Tibial artery (tissue), 4 donors: ENCODE measurements at regions not wholly inside any gene's neighbourhood (a gene's known extent, or its start where the extent isn't known, plus 50 kb on each side); places are given as distances from the start of the nearest gene placed in this dataset.

ENCODE experiments used
- DNase-seq, 2 donors: peaks; one replicate each; pipeline ENCODE4 v3.0.0-alpha.2; 2019
- H3K27ac ChIP-seq, 2 donors: fragments of 200-600 bp; sonication (generic) in 1 of 2; 1 replicate in 1 of 2; 2 replicates in 1 of 2; pipeline ENCODE4 v1.5.1; 2018 to 2019; ENCODE audit warnings: mild to moderate bottlenecking in 1 of 2
- H3K27me3 ChIP-seq, 2 donors: fragments of 200-600 bp; sonication (generic) in 1 of 2; one replicate each; pipeline versions ENCODE4 v1.5.1 to v1.6.0; 2016 to 2019
- H3K36me3 ChIP-seq, 3 donors: fragments of 200-600 bp; sonication (generic) in 2 of 3; one replicate each; pipeline ENCODE4 v1.5.1; 2016 to 2019; ENCODE audit warnings: mild to moderate bottlenecking in 2 of 3
- H3K4me1 ChIP-seq, 4 donors: fragments of 200-600 bp; sonication (generic) in 2 of 4; 1 replicate in 3 of 4; 2 replicates in 1 of 4; pipeline ENCODE4 v1.5.1; 2016 to 2019
- H3K4me3 ChIP-seq, 2 donors: fragments of 200-600 bp; sonication (generic) in 1 of 2; 1 replicate in 1 of 2; 2 replicates in 1 of 2; pipeline ENCODE4 v1.5.1; 2018 to 2019; ENCODE audit warnings: mild to moderate bottlenecking in 2 of 2
- H3K9me3 ChIP-seq, 3 donors: fragments of 200-600 bp; sonication (generic) in 1 of 3; one replicate each; pipeline ENCODE4 v1.5.1; 2016 to 2019
- CTCF ChIP-seq, 2 experiments: fragments of 200-600 bp in 1 of 2; fragments of 450-650 bp in 1 of 2; IDR thresholded peaks; one replicate each; pipeline ENCODE4 v1.5.1; 2017 to 2019; ENCODE audit warnings: antibody characterized with exemption in 2 of 2, mild to moderate bottlenecking in 1 of 2, moderate library complexity in 1 of 2
- intact Hi-C: fragments of 100-400 bp; cut with DNase I; formaldehyde crosslinking; loops from one replicate; pipeline ENCODE4 v1.15.0; 2023; ENCODE audit warnings: low total_unique reads

- no peak for DNase-seq
- Histone ChIP-seq H3K27me3 (no peaks in the 10 kb centered on the region), H3K9me3 (no peaks in the 10 kb centered on the region), H3K4me1 (peaks cover 0 to 11% (median 3%) of the 10 kb centered on the region in 4 donors), H3K27ac (no peak overlapping the region), H3K36me3 (no peaks in the 10 kb centered on the region), H3K4me3 (no peak overlapping the region)
- no peak for TF ChIP-seq CTCF (IDR thresholded peaks at IDR 0.05)
- intact Hi-C loops = no loop called here
These were observed 424.3 kb downstream of the KIF20B start for GRCh38 chr10:90125456-90126255.

- no peaks in the 10 kb centered on the region for H3K27me3 ChIP-seq
- H3K36me3 ChIP-seq = no peaks in the 10 kb centered on the region
- H3K27ac ChIP-seq = no peak overlapping the region
- no peaks in the 10 kb centered on the region for H3K9me3 ChIP-seq
- intact Hi-C loops = no loop called here
- peaks cover 0 to 11% (median 3%) of the 10 kb centered on the region in 4 donors for H3K4me1 ChIP-seq
- H3K4me3 ChIP-seq = no peak overlapping the region
- no peak for DNase-seq
- no peak for TF ChIP-seq CTCF (IDR thresholded peaks at IDR 0.05)
These were observed 424.8 kb downstream of the KIF20B start for GRCh38 chr10:90126256-90126595.

GRCh38 chr10:90130321-90131086, 429.1 kb downstream of the KIF20B start:
- Histone ChIP-seq H3K27ac (no peak overlapping the region), H3K36me3 (no peaks in the 10 kb centered on the region), H3K27me3 (no peaks in the 10 kb centered on the region), H3K9me3 (peaks cover 0 to 6% (median 0%) of the 10 kb centered on the region in 3 donors), H3K4me1 (peaks cover 0 to 6% (median 2%) of the 10 kb centered on the region in 4 donors), H3K4me3 (no peak overlapping the region)
- no peak for DNase-seq
- intact Hi-C loops = no loop called here
- no peak for TF ChIP-seq CTCF (IDR thresholded peaks at IDR 0.05)

GRCh38 chr10:90133606-90134005, 432.2 kb downstream of the KIF20B start:
- H3K9me3 ChIP-seq = peaks cover 5 to 37% (median 28%) of the 10 kb centered on the region in 3 donors

GRCh38 chr10:90136731-90137316, 435.4 kb downstream of the KIF20B start:
- H3K36me3 ChIP-seq = no peaks in the 10 kb centered on the region
- no peak overlapping the region for H3K27ac ChIP-seq
- no peak overlapping the region for H3K4me3 ChIP-seq
- intact Hi-C loops = no loop called here
- no peak for DNase-seq
- H3K27me3 ChIP-seq = no peaks in the 10 kb centered on the region
- H3K4me1 ChIP-seq = no peaks in the 10 kb centered on the region
- TF ChIP-seq CTCF (IDR thresholded peaks at IDR 0.05) = no peak
- H3K9me3 ChIP-seq = peaks cover 5 to 57% (median 31%) of the 10 kb centered on the region in 3 donors

More at GRCh38 chr10:90133606-90134005, 432.2 kb downstream of the KIF20B start:
- Histone ChIP-seq H3K4me1 (no peaks in the 10 kb centered on the region), H3K4me3 (no peak overlapping the region), H3K27me3 (no peaks in the 10 kb centered on the region), H3K27ac (no peak overlapping the region), H3K36me3 (no peaks in the 10 kb centered on the region)
- no peak for DNase-seq
- no peak for TF ChIP-seq CTCF (IDR thresholded peaks at IDR 0.05)
- intact Hi-C loops = no loop called here
